Neural progenitor cell (in vitro differentiated cells): ENCODE measurements at regions not wholly inside any gene's neighbourhood (a gene's known extent, or its start where the extent isn't known, plus 50 kb on each side); places are given as distances from the start of the nearest gene placed in this dataset.

Experiments
- CTCF ChIP-seq: fragments of 200-600 bp; sonication (generic); IDR thresholded peaks from 2 replicates; pipeline ENCODE4 v1.5.1; 2017; ENCODE audit warnings: antibody characterized with exemption, mild to moderate bottlenecking
- EZH2 ChIP-seq: fragments of 200-600 bp; sonication (generic); IDR thresholded peaks from 2 replicates; pipeline ENCODE4 v1.6.1; 2017; ENCODE audit warnings: antibody characterized with exemption, mild to moderate bottlenecking, moderate library complexity

GRCh38 chrX:98795636-98796035, 1614.4 kb downstream of the PCDH19 start:
- TF ChIP-seq CTCF (no peak), EZH2 (no peak)
